GF-D8 (cell line): ENCODE measurements at regions not wholly inside any gene's neighbourhood (a gene's known extent, or its start where the extent isn't known, plus 50 kb on each side); places are given as distances from the start of the nearest gene placed in this dataset.

Source experiments
- DNase-seq: peaks from one replicate; lab custom pipeline; 2025; lab: John Stamatoyannopoulos, UW

DNA sequence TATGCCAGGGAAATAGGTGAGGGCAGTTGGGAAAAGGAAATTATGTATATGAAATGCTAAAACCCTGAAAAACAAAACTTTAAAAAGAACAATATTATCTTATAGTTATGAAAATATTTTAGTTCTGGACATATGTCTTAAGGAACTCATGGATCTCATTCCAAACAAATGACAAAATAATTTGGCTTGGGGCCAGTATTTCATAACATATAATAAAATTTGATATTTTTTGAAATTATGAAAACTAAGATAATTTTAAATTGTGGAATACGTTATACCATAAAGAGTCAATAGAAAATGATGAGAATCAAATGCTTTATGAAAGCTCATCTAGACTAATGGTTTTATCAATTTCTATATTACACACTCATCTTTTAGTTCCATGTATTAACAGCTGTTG, 173.8 kb upstream of the DCN start:
- no peak for DNase-seq

DNA sequence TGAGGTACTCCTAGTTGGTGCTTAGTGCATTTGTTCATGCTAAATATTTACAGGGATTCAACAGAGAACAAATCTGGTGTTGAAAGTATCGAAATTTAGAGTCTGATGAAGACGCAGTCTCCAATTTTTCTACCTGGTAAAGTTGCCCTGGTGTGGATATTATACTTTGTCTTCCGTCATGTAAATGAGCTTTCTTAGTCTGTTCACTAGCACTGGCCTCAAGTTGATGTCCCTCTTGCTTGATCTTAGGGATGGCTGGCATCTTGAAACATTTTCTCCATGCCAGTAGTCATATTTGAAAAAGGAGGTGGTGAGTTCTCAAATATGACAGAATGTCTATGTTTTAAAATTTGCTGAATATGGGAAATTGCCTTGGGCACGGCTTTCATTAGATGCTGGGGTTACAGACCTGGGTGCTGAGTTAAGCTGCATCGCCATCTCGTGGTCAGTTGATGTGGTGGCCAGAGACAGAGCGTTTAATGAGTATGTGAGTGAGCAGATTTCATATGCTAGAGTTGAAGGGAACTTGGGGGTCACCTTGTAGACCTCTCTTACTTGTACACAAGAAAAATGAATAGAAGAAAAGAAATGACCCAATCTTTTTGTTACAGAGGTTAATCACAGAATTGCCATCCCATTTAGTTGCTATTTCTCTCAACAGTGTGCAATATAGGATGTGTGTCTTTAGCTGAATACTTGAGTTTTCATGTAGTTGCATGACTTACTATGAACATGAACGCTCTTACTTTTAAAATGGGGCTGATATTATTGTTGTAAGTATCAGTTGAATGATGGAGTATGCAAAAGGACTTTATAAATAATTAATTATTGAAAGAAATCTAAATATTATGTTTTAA, 172.8 kb upstream of the DCN start:
- DNase-seq: no peak

DNA sequence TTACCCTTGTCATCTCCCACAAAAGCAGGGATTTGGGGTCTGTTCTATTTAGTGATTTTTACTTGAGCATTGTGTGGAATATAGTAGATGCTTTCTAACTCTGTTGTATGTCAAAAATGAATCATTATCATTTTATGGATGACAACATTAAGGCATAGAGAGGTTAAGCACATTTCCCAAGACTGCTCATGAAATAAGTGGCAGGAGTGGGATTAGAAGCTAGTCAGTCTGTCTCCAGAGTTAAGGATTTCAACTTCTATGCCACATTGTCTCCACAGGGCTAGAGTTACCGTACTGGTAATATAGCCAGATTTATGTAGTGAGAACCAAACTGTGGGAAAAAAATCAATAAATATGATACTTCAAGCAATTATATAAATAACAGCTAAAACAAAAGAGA, 170.6 kb upstream of the DCN start:
- DNase-seq: no peak

DNA sequence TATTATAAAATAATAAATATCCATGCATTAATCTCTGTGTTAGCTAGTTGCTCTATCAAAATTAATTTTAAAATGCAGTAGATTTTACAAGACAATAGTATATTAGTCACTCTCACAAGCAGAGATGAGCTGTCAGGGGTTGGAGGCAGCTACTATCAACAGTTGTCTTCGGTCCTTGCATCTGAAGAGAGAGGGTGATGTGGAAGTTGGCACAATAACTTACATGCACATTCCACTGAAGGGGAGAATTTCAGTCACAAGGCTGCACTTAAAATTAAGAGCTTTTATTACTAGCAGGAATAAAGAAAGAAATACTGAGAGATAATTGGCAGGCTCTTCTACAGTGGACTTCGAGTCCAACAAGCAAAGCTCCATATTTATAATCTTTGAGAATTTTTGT, 166.9 kb upstream of the DCN start:
- DNase-seq: no peak

DNA sequence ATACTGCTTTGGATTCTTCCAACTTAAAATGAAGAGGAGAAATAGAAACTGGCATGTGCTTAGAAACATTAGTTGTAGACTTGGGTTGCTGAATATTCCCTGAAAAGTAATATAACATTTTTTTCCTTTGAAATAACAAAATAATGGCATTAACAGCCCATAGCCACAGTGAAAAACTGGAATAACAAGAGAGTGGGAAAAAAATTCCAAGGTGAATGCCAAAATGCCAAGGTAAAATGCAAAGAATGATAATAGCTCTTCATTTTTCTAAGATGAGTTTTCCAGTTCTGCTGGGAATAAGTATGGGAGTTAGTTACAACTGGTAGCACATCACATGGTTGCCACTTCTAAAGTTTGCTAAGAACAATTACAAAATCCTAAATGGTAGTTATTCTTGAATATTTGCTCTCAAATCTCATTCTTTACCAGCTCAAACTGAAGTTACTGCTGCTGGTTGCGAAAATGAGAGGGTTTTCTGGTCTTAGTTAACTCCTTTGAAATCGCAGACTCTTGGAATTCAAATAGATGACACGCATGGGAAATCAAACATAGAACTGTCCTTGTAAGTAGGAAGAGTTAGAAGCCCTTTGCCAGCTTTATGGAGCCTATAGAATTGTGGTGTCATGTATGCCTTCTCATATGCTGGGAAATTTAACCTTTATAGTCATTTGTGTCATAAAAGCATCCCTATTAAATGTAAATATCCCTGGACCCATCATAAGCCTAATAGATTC, 165.0 kb upstream of the DCN start:
- no peak for DNase-seq

DNA sequence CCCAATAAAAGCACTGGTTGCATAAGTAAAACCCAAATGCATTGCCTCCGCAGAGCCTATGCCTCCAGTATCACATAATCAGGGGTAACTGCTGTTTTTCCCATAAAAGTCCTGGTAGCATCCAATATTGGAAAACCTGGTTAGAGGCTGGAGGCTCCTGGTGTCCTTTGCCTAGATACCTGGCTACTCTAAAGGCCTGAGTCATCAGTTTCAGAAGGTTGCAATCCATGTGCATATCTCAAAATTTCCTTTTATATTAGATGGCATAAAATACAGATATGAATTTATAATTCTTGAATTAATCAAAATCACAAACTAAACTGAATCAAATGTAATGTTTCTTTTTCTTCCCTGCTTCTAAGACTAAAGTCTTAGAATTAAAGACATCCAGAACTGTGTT, 164.2 kb upstream of the DCN start:
- DNase-seq: no peak

DNA sequence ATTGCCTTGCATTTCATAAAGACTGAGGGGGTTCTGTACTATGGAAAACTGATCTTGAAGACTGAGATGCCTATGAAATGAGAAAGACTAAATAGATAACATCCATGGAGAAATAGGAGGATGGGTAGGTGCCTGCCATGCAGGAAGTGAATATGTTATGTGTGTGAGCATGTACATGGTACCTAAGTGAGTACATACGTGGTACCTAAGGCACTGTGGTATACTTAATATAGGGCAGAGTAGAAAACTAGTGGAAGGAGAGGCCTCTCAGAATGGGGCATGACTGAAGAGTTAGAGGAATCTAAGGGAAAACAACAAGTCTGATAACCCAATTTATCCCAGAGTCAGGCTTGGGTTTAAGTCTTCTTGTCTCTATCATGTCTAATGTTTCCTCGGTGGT, 161.8 kb upstream of the DCN start:
- no peak for DNase-seq

DNA sequence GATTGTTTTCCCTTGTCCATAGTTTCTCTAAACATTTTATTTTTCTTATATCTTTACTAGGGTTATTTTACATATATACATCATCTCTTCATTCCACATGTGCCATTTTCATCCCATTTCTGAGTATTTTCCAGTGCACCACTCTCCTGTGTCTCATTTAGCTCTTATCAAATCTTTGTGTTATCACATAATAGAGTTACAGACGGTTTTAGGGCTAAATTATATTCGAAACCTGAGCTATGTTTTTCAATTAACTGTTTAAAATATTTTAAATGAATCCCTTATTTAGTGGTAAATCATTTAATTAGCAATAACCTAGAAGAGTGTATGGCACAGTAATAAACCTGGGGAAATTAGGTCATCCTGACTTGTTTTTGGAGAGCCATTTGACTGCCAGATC, 160.4 kb upstream of the DCN start:
- no peak for DNase-seq

DNA sequence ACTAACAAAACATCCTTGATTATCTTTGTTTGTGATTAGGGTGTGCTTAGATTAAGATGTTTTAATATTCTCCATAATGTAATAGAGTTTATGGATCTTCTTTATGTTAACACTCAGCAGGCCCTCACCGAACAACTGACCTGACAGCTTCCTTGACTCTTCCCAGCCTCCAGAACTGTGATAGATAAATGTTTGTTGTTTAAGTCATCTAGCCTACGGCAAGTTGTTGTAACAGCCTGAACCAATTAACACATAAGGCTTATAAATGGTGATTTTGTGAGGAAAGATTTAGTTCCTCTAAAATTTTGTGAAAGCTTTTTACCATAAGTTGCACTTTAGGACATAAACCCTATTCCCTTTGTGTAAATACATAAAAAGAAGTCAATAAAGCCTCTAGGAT, 156.5 kb upstream of the DCN start:
- no peak for DNase-seq

DNA sequence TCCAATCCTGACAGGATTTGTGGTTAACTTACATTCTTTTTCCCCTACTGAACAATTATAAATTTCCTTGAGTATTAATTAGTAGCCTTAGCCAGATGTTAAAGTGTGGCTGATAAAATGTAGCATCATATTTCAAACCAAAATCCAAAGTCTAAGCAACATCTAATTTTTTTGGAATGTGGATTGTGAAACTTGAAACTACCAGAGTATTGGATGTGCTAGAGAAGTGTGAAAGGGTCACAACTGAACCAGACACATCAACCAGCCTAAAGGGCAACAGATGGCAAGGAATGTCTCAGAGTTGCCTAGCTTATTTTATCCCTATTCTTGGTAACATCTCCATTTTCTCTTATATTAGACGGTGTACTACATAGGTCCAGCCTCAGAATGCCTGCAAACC, 153.1 kb upstream of the DCN start:
- no peak for DNase-seq

DNA sequence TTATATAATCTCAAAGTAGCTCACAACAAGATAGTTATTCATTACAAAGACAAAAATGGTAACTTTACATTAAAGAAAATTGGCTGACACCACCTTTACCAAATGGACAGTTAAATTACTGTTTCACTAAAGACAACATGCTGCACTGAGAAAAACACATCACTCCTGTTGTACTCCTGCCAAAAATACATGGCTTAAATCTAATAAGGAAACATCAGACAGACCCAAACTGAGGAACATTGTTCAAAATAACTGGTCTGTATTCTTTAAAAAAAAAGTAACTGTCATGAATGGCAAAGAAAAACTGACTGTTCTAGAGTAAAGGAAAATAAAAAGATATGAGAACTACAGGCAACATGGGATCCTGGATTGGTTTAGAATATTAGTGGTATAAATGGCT, 151.3 kb upstream of the DCN start:
- DNase-seq: no peak

DNA sequence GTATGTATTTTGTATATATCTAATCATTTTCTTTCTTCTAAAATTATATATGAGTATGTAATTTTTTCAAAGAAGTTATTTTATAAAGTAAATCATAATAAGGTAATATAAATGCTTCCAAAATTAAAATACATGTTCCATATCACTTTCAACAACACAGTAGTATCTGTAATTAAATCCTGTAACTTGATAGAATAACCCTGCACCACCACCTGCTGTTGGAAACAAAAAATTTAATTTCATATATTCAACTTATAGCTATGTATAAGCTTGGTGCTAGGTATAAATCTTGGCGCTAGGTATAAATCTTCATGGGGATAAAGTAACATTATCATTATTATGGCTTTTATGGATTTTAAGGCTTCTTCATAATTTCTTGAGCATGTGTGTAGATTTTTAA, 149.7 kb upstream of the DCN start:
- no peak for DNase-seq

DNA sequence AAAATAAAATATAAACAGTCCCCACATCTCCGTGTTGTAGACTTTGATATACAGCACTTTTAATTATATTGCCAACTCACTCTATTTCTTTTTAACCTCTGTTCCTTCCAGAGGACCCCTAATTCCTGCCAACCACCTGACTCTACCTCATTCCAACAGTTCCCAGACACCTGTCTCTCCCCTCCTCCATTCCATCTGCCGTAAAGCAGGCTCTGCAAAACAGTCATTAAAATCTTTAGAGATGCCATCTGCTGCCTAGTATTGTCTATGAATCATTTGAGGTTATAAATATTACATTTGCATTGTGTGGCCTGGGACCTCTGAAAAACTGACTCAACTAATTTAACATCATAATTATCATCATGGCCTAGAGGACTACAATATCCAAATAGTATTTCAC, 148.8 kb upstream of the DCN start:
- DNase-seq: no peak

DNA sequence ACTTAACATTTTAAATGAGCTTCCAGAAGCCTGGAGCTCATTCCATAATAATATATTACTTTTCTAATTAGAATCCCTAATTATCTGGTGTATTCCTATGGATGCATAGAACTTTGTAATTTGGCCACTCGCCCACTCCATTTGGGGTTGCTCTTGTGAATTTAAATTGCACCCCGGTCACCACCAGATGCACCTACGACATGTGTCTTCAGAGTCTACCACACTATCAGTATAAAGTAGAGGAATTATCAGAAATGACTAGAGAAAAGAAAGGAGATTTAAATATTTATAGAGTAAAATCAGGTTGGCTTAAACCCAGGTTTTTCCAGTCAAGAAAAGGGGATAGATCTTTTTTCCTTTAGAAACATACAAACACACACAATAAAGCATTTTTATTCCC, 145.8 kb upstream of the DCN start:
- no peak for DNase-seq

DNA sequence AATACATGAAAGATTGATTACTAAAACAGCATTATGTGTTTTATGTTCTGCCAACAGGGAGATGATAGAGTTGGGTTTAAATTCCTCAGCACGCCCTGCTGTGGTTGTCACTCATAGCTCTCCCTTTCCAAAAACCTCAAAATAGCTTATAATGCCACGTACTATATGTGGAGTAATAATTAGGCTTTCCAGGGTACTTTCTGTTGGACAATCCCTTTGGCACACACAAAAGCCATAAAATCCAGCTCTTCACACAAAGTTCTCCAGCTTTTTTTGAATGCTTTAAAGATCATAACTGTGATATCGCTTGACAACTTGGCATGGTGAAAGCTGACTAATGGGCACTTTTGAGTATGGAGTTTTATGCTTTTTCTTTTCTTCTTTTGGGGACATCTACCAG, 145.3 kb upstream of the DCN start:
- no peak for DNase-seq

DNA sequence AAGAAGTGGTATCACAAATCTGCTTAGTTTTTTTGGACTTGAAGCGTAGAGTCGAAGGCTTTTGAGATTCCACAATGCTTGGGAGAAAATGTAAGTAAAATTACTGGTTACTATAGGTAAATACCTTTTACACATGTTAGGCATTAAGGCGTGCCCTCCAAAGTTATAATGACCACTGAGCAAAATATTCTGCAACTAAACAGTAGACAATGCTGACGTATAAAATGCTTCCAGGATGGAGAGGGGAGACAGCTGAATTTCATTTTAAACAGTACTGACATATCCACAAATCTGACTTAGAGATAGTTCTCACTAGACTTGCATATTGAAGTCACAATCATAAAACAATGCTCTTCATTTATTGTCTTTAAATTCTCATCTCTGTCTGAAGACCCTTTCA, 144.5 kb upstream of the DCN start:
- no peak for DNase-seq

DNA sequence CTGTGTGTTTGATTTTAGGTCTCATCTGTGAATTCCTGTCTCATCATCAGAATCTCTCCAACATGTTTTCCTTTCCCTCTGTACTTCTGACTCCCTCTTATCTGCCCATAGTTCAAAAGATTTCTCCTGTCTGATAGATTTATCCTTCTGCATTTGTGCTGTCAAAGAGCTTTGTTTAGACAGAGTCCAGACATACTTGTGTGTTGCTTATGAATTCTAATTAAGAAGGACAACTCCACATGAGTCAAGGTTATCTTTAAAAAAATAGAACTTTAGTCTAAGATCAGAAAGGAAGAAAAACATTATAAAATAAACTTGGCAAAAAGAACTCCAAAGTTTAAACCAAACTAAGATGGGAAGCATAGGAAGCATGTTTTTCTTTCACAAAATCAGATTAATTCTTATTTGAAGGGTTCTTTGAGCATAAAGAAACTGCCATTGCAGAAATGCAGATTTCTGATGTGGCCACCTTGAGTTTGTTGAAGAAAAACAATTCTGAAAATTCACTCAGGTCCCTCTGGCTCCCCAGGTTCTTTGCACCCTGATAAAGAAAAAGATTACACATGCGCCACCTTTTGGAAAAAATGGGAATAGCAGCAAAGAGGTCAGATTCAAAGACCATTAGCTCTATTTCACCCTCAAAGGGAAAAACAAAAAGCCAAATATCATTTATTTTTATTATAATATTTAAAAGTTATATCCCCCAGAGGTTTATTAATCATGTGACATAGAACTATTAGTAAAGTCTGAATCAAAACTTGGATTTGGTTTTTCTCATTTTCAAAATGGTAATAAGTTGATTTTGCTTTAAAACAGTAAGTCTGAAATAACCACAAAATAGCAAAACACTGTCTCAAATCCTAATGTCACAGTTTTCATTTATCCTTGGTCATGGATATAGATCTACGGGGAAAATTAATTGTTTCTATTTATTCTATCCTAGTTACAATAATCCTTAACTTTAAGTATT, 143.7 kb upstream of the DCN start:
- DNase-seq: no peak

DNA sequence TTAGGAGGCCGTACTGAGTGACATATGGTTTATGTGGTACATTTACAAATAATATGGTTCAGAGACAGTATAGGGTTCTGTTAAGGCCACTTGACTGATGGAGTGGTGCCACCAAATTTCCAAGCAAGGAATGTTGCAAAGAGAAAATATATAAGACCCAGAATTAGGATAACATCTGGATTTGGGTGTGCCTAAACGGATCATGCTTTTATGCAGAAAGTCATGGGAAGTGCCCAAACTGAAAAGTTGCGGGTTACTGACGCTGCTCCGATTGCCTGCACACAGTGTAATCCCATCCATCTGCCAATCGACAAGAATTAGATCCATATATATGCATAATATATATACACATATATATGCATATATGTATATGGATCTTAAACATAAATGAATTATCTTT, 138.4 kb upstream of the DCN start:
- DNase-seq: no peak

DNA sequence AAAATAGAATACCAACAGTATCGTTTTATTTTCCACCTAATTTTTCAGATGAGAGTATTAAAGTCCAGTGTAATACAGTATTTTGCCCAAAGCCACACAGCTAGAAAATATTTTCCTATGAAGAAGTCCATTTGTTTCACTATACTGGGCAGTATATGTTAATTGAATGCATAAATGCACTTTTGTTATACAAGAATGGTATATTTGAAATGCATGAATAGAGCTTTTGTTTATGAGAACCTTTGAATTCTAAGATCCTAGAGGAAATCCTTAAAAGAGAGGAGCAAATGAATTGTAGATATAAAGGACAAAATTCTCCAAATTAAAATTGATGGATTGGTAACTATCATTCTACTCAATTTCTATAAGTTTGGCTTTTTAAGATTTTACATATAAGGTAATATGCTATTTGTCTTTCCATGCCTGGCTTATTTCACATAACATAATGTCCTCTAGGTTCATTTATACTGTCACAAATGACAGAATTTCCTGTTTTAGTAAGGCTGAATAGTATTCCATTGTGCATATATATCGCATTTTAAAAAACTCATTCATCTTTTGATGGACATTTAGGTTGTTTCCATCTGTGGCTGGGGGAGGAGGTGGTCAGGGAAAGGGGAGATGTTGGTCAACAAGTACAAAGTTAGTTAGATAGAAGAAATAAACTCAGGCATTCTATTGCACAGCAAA, 136.6 kb upstream of the DCN start:
- no peak for DNase-seq

DNA sequence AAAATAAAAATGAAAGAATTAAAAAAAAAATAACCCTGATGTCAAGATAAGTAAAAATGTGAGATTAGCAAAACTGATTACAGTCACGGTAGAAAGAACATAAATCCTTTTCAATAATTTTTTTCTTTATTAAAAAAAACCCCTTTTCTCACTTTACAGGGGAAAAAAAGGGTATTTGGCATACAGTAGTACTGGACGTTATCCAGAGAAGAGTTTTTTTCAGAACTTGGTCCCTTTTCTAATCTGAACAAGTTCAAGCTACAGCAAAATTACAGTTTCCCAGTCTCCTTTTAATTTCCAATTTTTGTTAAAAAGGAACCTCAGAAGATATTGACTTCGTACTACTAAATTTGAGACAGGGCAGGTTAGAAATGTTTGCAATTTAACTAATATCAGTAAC, 134.7 kb upstream of the DCN start:
- DNase-seq: no peak

DNA sequence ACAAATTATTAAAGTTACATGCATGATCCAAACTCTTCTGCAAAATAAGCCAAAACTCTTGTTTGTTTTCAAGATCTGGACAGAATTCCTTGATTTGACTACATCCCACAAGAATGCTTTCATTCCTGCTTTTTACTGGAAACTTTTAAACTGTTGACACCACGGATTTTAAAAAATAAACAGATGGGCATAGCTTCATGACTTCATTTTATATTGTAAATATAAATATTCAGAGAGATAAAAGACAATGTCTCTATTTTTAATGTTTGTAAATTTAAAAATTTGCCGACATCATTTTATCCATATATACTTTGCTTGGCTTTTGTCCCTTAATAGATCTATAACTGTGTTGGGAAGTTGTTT, 134.3 kb upstream of the DCN start:
- no peak for DNase-seq
